ENCODE measurements at regions not wholly inside any gene's neighbourhood (a gene's known extent, or its start where the extent isn't known, plus 50 kb on each side); places are given as distances from the start of the nearest gene placed in this dataset.
"Not testable (repeated sequence)": the region's sequence is repeated elsewhere in the genome, so short reads cannot be mapped to it uniquely, and the experiment has no call there.

DNA sequence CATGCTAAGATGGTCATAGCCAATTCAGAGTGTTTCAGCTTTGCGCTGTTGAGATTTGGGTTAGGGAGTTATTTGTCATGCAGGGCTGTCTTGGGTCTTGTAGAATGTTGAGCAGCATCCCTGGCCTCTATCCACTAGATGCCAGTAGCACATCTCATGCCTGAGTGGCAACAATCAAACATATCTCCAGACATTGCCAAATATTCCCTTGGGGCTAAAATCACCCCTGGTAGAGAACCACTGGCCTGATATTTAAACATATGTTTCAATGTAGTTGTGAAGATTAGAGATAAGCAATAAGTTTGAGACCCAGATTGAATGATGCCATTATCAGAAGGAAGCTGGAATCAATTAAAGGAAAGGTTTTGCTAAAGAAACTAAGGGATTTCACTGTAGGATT is 463.3 kb downstream of the DOK5 start:
- no peak for DNase-seq (ENCODE audit: low read depth)
- H3K4me3 ChIP-seq (ENCODE audit: low read length): no peak overlapping the region
- TF ChIP-seq, protein P1, sequence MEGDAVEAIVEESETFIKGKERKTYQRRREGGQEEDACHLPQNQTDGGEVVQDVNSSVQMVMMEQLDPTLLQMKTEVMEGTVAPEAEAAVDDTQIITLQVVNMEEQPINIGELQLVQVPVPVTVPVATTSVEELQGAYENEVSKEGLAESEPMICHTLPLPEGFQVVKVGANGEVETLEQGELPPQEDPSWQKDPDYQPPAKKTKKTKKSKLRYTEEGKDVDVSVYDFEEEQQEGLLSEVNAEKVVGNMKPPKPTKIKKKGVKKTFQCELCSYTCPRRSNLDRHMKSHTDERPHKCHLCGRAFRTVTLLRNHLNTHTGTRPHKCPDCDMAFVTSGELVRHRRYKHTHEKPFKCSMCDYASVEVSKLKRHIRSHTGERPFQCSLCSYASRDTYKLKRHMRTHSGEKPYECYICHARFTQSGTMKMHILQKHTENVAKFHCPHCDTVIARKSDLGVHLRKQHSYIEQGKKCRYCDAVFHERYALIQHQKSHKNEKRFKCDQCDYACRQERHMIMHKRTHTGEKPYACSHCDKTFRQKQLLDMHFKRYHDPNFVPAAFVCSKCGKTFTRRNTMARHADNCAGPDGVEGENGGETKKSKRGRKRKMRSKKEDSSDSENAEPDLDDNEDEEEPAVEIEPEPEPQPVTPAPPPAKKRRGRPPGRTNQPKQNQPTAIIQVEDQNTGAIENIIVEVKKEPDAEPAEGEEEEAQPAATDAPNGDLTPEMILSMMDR (conservative IDR thresholded peaks at IDR 0.05; ENCODE audit: low read depth, low read length): no peak

DNA sequence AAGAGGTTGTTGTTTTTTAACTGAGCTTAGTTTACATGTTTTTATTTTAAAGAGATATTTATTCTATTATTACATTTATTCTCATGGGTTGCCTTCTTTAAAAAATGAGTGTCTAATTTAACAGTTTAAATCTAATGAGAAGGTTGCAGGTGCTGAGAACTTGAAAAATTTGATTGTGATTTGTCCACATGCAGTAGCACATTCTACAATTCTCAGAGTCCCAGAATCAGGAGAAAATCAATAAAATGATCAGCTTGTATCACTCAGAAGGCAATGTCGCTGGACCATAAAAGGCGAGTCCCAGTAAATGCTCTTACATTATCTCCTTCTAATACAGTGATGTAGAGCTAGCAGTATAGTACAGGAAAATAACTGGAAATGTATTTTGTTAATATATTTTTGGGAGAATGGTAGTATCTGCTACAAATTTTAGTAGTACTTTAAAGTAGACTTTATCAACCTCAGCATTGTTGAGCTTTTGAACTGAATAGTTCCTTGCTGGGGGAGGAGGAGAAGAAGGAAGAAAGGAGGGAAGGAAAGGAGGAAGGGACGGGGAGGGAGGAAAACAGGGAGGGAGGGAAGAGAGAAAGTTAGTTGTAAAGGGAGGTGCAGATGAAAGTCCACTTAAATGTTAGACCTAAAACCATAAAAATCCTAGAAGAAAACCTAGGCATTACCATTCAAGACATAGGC is 458.0 kb downstream of the DOK5 start:
- DNase-seq (ENCODE audit: low read depth): no peak
- TF ChIP-seq, protein P1 (conservative IDR thresholded peaks at IDR 0.05; ENCODE audit: low read depth, low read length): no peak
- no peak overlapping the region for H3K4me3 ChIP-seq (ENCODE audit: low read length)

DNA sequence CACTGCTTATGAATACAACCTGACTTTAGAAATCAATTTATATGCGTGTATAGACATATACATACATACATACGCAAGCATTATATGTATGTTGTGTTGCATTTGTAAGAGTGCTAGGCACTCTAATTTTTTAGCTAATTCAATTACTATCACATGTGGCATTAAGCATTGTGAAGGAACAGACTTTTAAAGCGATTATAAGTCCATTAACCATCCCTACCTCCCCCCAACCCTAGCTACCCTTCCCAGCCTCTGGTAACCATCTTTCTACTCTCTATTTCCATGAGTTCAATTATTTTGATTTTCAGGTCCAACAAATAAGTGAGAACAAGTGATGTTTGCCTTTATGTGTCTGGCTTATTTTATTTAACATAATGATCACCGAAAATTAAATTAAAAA is 453.8 kb downstream of the DOK5 start:
- no peak overlapping the region for H3K4me3 ChIP-seq (ENCODE audit: low read length)
- DNase-seq (ENCODE audit: low read depth): no peak
- TF ChIP-seq, protein P1 (conservative IDR thresholded peaks at IDR 0.05; ENCODE audit: low read depth, low read length): no peak

DNA sequence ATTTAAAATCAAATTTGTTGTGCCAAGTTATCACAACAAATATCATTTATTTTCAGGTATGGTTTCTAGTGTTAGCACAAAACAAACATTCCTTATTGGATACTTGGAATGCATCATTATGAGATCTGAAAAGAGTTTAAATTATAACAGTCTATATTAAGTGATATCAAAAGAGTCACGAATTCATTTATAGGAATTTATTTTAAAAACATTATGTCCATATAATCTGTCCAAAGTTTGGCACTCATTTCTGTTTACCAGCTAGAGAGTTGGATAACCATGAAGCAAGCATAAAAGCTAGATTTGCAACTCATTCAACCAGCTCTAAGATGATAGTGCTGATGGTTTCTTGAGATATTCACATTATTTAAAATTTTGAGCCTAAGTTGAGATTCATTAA is 453.2 kb downstream of the DOK5 start:
- H3K4me3 ChIP-seq (ENCODE audit: low read length): no peak overlapping the region
- no peak for DNase-seq (ENCODE audit: low read depth)
- TF ChIP-seq, protein P1 (conservative IDR thresholded peaks at IDR 0.05; ENCODE audit: low read depth, low read length): no peak

DNA sequence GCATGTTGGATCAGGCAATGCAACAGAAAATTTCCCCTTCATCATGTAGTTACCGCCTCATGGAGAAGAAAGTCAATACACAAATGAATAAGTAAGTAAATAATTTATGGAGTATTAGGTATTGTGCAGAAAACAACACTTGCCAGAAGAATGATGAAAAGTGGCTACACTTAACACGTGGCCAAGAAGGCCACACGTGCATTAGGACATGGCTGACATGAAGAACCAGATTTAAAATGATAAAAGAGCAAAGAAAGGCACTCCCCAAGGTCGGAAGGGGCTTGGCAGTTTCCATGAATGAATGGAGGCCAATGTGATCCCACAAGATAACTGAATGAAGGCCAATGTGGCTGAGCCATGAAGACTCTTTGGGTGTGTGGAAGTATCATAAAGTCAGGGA is 447.2 kb downstream of the DOK5 start:
- no peak for DNase-seq (ENCODE audit: low read depth)
- H3K4me3 ChIP-seq (ENCODE audit: low read length): no peak overlapping the region
- TF ChIP-seq, protein P1 (conservative IDR thresholded peaks at IDR 0.05; ENCODE audit: low read depth, low read length): no peak

DNA sequence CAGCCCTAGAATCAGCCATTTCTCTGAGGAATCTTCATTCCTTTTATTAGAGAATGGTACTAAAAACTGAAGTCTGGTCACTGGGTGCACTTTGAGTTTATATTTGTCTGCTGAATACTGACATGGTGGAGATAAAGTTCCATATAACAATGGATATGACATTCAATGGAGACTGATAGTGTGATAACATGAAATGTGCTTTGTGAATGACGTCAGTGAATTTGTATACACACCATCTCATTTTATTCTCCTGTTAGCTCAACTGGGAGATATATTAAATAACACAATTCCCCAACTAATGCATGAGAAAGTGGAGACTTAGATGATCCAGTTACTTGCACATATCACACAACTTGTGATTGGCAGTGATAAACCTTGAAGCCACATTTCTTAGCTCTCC is 446.7 kb downstream of the DOK5 start:
- no peak overlapping the region for H3K4me3 ChIP-seq (ENCODE audit: low read length)
- TF ChIP-seq, protein P1 (conservative IDR thresholded peaks at IDR 0.05; ENCODE audit: low read depth, low read length): no peak
- DNase-seq (ENCODE audit: low read depth): no peak

DNA sequence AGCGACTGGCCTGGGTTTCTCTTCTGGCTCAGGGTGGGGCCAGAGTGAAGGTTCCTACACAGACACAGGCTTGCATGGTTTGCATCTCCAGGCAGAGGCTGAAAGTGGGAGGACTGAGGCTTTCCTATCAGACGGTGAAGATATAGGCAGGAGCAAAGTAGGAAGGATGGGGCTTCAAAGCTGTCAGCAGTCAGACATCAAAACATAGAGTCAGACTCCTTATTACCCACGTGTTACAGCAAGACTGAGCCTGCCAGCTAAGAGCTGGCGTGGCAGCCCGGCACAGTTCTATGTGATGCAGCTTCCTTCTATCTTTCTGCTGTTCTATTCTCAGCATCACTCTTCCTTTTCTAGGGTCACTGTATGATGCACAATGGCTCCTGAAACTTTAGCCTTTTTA is 445.1 kb downstream of the DOK5 start:
- H3K4me3 ChIP-seq (ENCODE audit: low read length): no peak overlapping the region
- TF ChIP-seq, protein P1 (conservative IDR thresholded peaks at IDR 0.05; ENCODE audit: low read depth, low read length): no peak

DNA sequence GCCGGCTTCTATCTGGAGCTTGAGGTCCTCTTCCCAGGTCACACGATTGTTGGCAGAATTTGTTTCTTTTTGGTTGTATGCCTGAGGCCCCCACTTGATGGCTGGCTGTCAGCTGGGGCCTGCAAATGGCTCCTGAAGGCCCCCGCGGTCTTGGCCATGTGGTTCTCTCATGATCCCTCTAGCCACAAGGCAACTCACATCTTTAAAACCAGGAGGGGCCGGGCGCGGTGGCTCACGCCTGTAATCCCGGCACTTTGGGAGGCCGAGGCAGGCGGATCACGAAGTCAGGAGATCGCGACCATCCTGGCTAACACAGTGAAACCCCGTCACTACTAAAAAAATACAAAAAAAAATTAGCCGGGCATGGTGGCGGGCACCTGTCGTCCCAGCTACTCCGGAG is 443.6 kb downstream of the DOK5 start:
- not testable (repeated sequence) for H3K4me3 ChIP-seq (ENCODE audit: low read length); DNase-seq (ENCODE audit: low read depth)

More for the DNA sequence above, 445.1 kb downstream of the DOK5 start:
- DNase-seq (ENCODE audit: low read depth): no peak

All from retinal pigment epithelial cell (primary cell).